Fibroblast of pulmonary artery (primary cell): ENCODE measurements at regions not wholly inside any gene's neighbourhood (a gene's known extent, or its start where the extent isn't known, plus 50 kb on each side); places are given as distances from the start of the nearest gene placed in this dataset.

Source experiments
- DNase-seq: peaks from one replicate; pipeline ENCODE4 v3.0.0-alpha.2; 2010; ENCODE audit warnings: low read depth
- H3K4me3 ChIP-seq: replicated peaks from 2 replicates; pipeline ENCODE4 v1.5.1; 2011; ENCODE audit warnings: low read depth, mild to moderate bottlenecking, control low read depth, low read length, moderate library complexity
- CTCF ChIP-seq: IDR thresholded peaks from 2 replicates; pipeline ENCODE4 v1.5.1; 2011; ENCODE audit warnings: mild to moderate bottlenecking, control low read depth, low read length, inconsistent platforms; ENCODE audit errors: missing control alignments

DNA sequence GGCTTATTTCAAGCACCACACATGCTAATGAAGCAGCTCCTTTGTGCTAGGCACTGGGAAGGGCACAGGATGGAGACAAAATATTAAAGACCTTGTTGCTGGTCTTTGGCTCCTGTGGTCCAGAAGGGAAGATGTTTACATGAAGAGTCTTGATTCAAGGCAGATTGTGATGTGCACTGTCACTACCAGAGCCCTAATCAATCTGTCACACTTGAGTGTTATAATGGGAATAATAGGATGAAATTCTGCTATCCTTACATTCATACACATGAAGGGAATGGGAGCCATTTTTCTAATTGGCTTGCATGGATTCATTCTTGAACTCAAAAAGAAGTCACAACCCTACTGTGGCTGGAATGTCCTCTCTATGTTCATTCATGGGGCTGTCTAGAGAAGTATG, 203.0 kb downstream of the SEC61B start:
- no peak overlapping the region for H3K4me3 ChIP-seq
- DNase-seq = no peak
- TF ChIP-seq CTCF = no peak

- no peak for DNase-seq
- no peak for TF ChIP-seq CTCF
- no peak overlapping the region for H3K4me3 ChIP-seq
These were observed 204.1 kb downstream of the SEC61B start for GRCh38 chr9:99425923-99426842.

- TF ChIP-seq CTCF = no peak
- no peak overlapping the region for H3K4me3 ChIP-seq
- no peak for DNase-seq
These were observed 205.2 kb downstream of the SEC61B start for GRCh38 chr9:99427260-99427659.

DNA sequence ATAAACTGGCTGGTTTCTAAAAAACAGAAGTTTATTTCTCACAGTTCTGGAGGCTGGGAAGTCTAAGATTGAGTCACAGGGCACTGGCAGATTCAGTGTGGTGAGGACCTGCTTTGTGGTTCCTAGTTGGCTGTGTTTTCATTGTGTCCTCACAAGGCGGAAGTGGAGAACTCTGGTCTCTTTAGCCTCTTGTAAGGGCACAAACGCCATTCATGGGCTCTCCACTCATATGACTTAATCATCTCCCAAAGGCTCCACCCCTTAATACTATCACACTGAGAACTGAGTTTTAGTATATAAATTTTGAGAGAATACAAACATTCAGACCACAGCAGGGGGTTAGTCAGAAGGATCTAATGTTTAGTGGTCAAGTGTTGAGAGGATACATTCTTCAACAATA, 208.2 kb downstream of the SEC61B start:
- DNase-seq = peak; percentile 35

DNA sequence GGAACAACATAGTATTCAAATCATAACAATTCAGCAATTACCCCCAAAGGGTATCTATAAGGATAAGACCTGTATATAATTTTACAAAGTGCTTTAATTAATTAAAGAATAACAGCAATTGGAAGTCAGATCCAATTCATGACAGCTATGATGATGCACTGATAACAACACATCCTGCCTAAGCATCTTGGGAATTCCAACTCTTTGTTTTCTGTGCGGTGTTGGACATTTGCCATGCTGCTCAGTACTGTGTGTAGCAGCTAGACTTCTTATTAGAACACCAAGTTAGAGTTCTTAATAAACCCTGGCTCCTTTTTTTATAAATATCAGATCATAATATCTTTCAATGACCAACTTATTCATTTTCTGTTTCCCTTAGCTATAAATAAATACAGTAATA, 209.0 kb downstream of the SEC61B start:
- peak; percentile 71 for DNase-seq
- no peak overlapping the region for H3K4me3 ChIP-seq
- no peak for TF ChIP-seq CTCF

More for the DNA sequence above, 208.2 kb downstream of the SEC61B start:
- no peak overlapping the region for H3K4me3 ChIP-seq
- no peak for TF ChIP-seq CTCF

GRCh38 chr9:99432075-99432474, 210.0 kb downstream of the SEC61B start:
- DNase-seq = no peak
- no peak for TF ChIP-seq CTCF
- H3K4me3 ChIP-seq = no peak overlapping the region

- no peak for TF ChIP-seq CTCF
- no peak overlapping the region for H3K4me3 ChIP-seq
- no peak for DNase-seq
These were observed 211.0 kb downstream of the SEC61B start for GRCh38 chr9:99433095-99433494.
